ENCODE measurements at regions not wholly inside any gene's neighbourhood (a gene's known extent, or its start where the extent isn't known, plus 50 kb on each side); places are given as distances from the start of the nearest gene placed in this dataset.

DNA sequence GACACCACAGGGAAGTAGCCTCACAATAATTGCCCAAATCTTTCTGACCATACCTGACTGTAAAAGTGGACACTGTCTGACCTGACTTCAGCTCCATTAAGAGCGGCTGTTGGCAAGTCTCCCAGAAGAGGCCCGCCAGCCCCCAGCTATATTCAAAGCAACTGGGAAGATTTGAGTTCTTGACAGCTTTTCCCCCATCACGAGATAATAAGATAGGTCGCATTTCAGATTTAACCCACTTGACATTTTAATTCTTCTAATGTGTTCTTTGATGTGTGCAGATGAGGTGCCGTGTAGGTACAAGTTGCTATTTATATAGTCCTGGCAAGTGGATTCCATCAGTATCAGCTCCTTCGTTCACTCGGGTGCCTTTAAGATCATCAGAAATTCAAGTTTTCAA lies 345.7 kb downstream of the DRD1 start:
- Histone ChIP-seq H3K4me2 (ENCODE audit: low read length) (no peak overlapping the region), H3K4me3 (ENCODE audit: low read depth, low read length, poor library complexity, severe bottlenecking) (no peak overlapping the region), H3K79me2 (ENCODE audit: insufficient read depth, low read depth, low read length) (no peaks in the 10 kb centered on the region), H4K20me1 (ENCODE audit: insufficient read depth, low read length) (no peaks in the 10 kb centered on the region), H3K36me3 (ENCODE audit: insufficient read depth, low read length) (no peaks in the 10 kb centered on the region), H3K4me1 (ENCODE audit: insufficient read depth, low read length, poor library complexity, severe bottlenecking) (no peaks in the 10 kb centered on the region), H2AFZ (ENCODE audit: low read length) (no peak overlapping the region), H3K27ac (ENCODE audit: low read depth, low read length, poor library complexity, severe bottlenecking) (no peak overlapping the region), H3K9me3 (ENCODE audit: low read length) (no peaks in the 10 kb centered on the region), H3K9me2 (ENCODE audit: insufficient read depth, low read length) (no peaks in the 10 kb centered on the region)
- ChIA-PET CTCF (ENCODE audit: unreplicated experiment) (interaction anchor here (0.5 kb wide), 1 partner anchor 18 kb away, joined by 3 read pairs; no protein-coding TSS in a partner anchor), POLR2A (no interaction called here)
- no TSS peak for BruUV-seq (replicated peaks)
- intact Hi-C loops (cut with micrococcal nuclease; ENCODE audit: unreplicated experiment), result no loop called here
- no peak for DNase-seq (ENCODE audit: low spot score)
- TF ChIP-seq EZH2phosphoT487 (IDR thresholded peaks at IDR 0.05; ENCODE audit: borderline replicate concordance, low read depth, low read length), result no peak
- TF ChIP-seq, protein P1, sequence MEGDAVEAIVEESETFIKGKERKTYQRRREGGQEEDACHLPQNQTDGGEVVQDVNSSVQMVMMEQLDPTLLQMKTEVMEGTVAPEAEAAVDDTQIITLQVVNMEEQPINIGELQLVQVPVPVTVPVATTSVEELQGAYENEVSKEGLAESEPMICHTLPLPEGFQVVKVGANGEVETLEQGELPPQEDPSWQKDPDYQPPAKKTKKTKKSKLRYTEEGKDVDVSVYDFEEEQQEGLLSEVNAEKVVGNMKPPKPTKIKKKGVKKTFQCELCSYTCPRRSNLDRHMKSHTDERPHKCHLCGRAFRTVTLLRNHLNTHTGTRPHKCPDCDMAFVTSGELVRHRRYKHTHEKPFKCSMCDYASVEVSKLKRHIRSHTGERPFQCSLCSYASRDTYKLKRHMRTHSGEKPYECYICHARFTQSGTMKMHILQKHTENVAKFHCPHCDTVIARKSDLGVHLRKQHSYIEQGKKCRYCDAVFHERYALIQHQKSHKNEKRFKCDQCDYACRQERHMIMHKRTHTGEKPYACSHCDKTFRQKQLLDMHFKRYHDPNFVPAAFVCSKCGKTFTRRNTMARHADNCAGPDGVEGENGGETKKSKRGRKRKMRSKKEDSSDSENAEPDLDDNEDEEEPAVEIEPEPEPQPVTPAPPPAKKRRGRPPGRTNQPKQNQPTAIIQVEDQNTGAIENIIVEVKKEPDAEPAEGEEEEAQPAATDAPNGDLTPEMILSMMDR (conservative IDR thresholded peaks at IDR 0.05; ENCODE audit: low read length), result no peak

DNA sequence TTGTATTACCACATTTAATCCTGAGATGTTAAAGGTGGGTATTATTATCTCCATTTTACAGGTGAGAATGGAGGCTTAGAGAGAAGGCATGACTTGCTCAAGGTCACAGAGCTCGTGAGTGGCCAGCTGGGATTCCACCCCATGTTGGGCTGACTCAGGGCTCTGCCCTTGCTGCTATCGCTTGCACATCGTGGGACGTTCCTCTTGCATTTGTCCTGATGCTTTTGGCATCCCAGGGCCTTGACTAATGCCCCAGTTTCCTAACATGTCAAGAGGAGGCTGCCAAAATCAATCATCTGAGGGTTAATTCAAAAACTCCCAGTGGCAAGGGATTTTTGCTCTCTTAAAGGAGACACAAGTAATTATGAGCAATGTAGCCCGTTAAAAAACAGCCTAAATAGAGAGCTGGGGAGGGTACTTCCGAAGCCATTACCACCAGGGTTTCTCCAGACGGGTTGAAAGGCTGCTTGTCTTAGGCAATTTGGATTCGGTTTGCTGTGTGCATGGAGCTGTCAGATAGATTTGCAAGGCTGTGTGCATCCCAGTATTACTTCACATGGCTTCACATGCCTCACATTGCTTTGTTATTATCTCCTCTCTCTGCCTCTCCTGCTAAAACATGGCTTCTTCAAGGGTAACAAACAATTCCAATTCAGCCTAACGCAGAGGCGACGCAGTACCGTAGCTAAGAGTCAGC lies 347.4 kb downstream of the DRD1 start:
- ChIA-PET CTCF (ENCODE audit: unreplicated experiment) (no interaction called here), POLR2A (no interaction called here)
- no peak for DNase-seq (ENCODE audit: low spot score)
- H2AFZ ChIP-seq (ENCODE audit: low read length), result no peak overlapping the region
- no peaks in the 10 kb centered on the region for H3K9me3 ChIP-seq (ENCODE audit: low read length)
- no peaks in the 10 kb centered on the region for H3K4me1 ChIP-seq (ENCODE audit: insufficient read depth, low read length, poor library complexity, severe bottlenecking)
- no peaks in the 10 kb centered on the region for H3K36me3 ChIP-seq (ENCODE audit: insufficient read depth, low read length)
- H3K4me2 ChIP-seq (ENCODE audit: low read length), result no peak overlapping the region
- TF ChIP-seq, protein P1 (conservative IDR thresholded peaks at IDR 0.05; ENCODE audit: low read length), result no peak
- no peak for TF ChIP-seq EZH2phosphoT487 (IDR thresholded peaks at IDR 0.05; ENCODE audit: borderline replicate concordance, low read depth, low read length)
- intact Hi-C loops (cut with micrococcal nuclease; ENCODE audit: unreplicated experiment), result no loop called here
- H3K27ac ChIP-seq (ENCODE audit: low read depth, low read length, poor library complexity, severe bottlenecking), result no peak overlapping the region
- H4K20me1 ChIP-seq (ENCODE audit: insufficient read depth, low read length), result no peaks in the 10 kb centered on the region
- no peak overlapping the region for H3K4me3 ChIP-seq (ENCODE audit: low read depth, low read length, poor library complexity, severe bottlenecking)
- no TSS peak for BruUV-seq (replicated peaks)
- no peaks in the 10 kb centered on the region for H3K9me2 ChIP-seq (ENCODE audit: insufficient read depth, low read length)
- H3K79me2 ChIP-seq (ENCODE audit: insufficient read depth, low read depth, low read length), result no peaks in the 10 kb centered on the region

DNA sequence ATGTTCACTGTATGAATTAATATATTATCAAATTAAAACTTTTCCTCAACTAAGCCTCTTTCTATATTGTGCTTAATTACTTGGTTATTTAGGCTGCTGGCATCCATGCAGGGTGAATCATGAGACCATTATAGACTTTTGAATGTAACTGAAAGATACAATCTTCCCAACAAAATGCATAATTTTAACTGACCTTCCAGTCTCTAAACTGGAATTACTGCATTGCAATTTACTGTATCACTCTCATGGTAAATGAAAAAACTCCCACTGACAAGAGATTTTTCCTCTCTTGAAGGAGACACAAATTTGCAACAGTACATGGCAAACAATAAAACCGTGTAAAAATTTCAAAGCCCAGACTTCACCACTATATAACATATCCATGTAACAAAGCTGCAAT lies 349.5 kb downstream of the DRD1 start:
- TF ChIP-seq, protein P1 (conservative IDR thresholded peaks at IDR 0.05; ENCODE audit: low read length), result no peak
- TF ChIP-seq EZH2phosphoT487 (IDR thresholded peaks at IDR 0.05; ENCODE audit: borderline replicate concordance, low read depth, low read length), result no peak
- DNase-seq (ENCODE audit: low spot score), result no peak
- no peak overlapping the region for H3K4me3 ChIP-seq (ENCODE audit: low read depth, low read length, poor library complexity, severe bottlenecking)

More for the DNA sequence above, 349.5 kb downstream of the DRD1 start:
- no peak overlapping the region for H3K4me2 ChIP-seq (ENCODE audit: low read length)
- no TSS peak for BruUV-seq (replicated peaks)
- no peaks in the 10 kb centered on the region for H3K9me2 ChIP-seq (ENCODE audit: insufficient read depth, low read length)
- no peaks in the 10 kb centered on the region for H3K9me3 ChIP-seq (ENCODE audit: low read length)
- H3K36me3 ChIP-seq (ENCODE audit: insufficient read depth, low read length), result no peaks in the 10 kb centered on the region
- H2AFZ ChIP-seq (ENCODE audit: low read length), result no peak overlapping the region
- H3K79me2 ChIP-seq (ENCODE audit: insufficient read depth, low read depth, low read length), result no peaks in the 10 kb centered on the region
- ChIA-PET CTCF (ENCODE audit: unreplicated experiment) (no interaction called here), POLR2A (no interaction called here)
- H3K27ac ChIP-seq (ENCODE audit: low read depth, low read length, poor library complexity, severe bottlenecking), result no peak overlapping the region
- H3K4me1 ChIP-seq (ENCODE audit: insufficient read depth, low read length, poor library complexity, severe bottlenecking), result no peaks in the 10 kb centered on the region
- H4K20me1 ChIP-seq (ENCODE audit: insufficient read depth, low read length), result no peaks in the 10 kb centered on the region
- intact Hi-C loops (cut with micrococcal nuclease; ENCODE audit: unreplicated experiment), result no loop called here
